HG03060 (cell line): ENCODE measurements at regions not wholly inside any gene's neighbourhood (a gene's known extent, or its start where the extent isn't known, plus 50 kb on each side); places are given as distances from the start of the nearest gene placed in this dataset.

Source experiments
- ATAC-seq: cut with Tn5 transposase; IDR thresholded peaks from one replicate; pipeline ENCODE4 v1.9.1; 2021; ENCODE audit warnings: low read depth, moderate number of reproducible peaks; ENCODE audit not compliant: unreplicated experiment

DNA sequence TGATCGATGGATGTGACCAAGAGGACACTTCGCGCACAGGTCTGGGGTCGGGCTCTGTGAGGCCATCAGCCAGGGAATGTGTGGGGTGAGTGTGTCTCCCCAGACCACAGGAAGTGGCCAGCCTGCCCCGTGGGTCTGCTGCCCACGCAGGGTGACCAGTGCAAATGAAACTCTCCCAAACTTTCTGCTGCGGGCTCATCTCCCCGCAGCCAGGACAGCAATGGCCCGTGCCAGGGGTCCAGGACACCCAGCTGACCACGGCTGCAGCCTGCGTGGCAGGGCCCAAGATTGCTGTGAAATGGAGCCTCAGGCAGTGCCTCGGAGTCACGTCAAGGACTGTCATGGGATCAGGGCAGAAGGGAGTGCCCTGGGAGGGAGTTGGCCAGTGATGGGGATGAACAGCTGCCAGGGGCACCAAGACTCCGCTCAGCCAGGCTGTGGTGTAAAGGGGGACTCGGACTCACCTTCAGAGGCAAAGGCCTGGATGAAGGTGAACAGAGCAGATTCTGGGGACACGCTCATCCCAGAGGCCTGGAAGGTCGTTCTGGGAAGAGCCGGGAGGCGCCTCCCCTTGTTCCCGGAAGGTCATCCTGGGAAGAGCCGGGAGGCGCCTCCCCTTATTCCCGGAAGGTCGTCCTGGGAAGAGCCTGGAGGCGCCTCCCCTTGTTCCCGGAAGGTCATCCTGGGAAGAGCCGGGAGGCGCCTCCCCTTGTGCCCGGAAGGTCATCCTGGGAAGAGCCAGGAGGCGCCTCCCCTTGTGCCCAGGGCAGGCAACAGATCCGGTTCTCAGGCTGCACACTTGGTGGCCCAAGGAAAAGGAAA is 252.6 kb downstream of the BRD1 start:
- ATAC-seq, result no peak

DNA sequence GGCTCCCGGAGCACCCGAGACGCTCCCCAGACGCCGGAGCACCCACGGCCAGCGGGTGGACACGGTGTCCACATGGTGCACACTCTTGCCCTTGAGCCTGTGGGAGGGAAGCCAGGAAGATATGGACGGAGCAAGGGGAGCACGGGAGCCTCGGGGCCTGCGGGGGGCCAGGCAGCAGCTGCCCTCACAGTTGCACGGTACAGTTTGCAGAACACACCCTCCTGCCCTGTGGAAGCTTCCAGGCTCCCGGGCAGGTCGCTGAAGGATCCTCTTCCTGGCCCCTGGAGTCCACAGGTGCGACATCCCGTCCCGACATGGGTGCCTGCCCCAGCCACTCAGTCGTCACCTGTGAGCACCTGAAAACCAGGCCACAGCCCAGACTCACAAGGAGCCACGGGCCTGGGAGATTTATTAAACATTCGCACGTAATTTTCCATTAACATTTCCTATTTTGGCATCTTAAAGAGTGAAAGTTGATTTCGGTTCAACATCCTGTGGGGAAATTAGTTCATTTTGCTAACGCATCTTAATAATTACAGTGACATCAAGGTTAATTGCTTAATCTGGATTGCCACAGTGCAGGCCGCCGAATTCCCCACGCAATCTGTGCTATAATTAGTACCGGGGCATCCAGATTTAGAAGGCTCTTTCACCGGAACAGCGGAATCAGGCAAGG is 253.3 kb downstream of the BRD1 start:
- no peak for ATAC-seq

GRCh38 chr22:49573109-49573765 is 254.4 kb downstream of the BRD1 start:
- no peak for ATAC-seq

- ATAC-seq, result no peak
Measured at GRCh38 chr22:49571326-49571725, 256.3 kb downstream of the BRD1 start.

- no peak for ATAC-seq
Measured at GRCh38 chr22:49570032-49570848, 257.4 kb downstream of the BRD1 start.

DNA sequence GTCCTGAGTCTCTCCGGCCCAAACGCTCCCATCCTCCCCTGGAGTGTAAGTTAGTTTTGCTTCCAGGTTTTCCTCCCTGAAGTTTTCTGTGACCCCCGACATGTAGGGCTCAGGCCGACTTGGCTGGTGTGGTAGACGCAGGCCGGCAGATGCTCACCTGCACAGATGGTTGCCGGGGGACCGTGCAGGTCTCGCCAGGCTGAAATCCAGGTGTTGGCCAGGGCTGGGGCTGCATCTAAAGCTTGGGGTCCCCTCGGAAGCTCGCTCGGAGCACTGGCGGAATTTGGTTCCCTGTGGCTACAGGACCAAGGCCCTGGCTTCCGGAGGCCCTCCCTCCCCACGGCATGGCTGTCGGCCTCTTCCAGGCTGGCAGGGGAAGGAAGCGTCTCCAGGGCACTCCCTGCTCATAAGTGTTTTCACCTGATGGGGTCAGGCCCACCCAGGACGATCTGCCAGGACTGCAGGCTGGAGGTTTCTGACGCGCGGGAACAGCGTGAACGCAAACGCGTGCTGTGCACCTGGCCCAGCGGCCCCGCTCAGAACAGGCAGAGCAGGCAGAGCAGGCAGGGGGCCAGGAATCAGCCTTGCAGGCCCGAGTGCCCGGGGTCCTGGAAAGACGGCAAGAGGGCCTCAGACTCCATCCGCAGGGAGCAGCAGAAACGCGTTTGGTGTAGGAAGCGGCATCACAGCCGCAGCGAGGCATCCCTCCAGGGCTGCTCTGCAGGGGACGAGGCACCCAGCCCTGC is 258.2 kb downstream of the BRD1 start:
- ATAC-seq, result no peak

GRCh38 chr22:49568751-49569285 is 258.9 kb downstream of the BRD1 start:
- no peak for ATAC-seq

- no peak for ATAC-seq
Measured at GRCh38 chr22:49567899-49568750, 259.5 kb downstream of the BRD1 start.

- no peak for ATAC-seq
Measured at GRCh38 chr22:49566693-49567092, 261.0 kb downstream of the BRD1 start.

DNA sequence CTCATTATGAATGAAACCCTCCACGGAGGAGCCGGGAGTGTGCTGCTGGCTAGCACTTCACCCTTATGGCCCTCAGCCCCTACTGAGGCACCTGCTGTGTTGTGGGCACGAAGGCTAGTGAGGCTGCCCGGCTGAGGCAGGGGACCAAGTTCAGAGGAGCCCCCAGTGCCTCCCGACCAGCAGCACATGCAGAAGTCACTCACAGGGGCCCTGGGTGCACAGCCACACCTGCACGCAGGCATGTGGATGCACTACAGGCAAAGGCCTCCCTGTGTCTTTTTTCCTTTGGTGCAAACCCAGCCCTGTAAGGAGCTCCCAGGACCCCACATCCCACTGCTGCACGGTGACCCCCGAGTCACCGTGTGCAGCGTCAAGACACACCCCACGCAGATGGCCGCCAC is 261.5 kb downstream of the BRD1 start:
- no peak for ATAC-seq

DNA sequence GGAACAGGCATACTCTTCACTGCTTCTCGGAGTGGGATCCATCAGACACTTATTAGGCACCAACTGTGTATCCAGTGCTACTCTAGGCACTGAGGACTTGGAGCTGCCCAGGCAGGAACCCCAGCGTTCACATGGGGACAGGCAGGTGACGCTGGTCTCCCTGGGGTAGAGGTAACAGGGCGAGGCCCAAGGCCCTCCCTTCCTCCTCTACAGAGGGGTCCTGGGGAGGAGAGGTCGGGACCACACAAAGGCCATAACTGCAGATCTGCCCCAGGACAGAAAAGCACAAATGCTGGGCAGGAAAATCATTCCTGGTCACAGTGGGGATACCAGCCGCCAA is 262.2 kb downstream of the BRD1 start:
- ATAC-seq, result no peak

- no peak for ATAC-seq
Measured at GRCh38 chr22:49564666-49565515, 262.8 kb downstream of the BRD1 start.

DNA sequence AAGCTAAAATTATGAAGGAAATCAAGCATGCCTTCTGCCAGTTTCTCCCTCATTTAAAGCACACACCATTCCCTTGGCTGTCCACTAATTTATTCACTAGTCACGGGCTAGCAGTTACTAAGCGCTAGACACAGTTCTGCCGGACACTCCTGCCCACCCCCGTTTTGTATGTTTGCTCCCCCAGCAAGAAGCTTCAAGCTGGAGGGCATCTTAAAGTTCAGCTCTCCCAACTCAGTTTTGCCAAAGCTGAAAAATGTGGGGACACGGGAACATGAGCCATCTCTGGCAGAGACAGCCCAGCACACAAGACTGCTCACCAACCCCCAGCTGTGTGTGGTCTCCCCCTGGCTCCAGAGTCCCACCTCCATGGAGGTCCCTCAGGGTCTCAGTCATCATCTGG is 263.6 kb downstream of the BRD1 start:
- ATAC-seq, result no peak

GRCh38 chr22:49562685-49563249 is 264.9 kb downstream of the BRD1 start:
- ATAC-seq, result no peak

DNA sequence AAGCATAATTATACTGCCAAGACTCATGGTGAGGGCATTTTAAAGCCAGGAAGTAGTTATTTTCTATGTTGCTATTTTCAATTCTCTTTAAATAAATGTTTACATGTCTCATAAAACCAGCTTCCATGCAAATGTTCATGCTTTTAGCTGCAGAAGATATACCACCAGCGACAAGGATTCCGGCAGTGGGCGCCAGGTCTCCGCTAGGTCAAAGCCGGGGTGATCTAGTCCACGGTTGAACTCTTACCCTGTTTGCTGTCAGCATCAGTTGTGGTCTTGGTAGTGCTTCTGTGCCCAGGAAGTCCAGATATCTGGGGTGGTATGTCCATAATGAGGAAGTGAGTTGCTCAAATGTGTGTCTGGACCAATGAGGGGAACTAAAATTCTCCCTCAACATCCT is 265.7 kb downstream of the BRD1 start:
- ATAC-seq, result no peak

GRCh38 chr22:49561338-49561737 is 266.3 kb downstream of the BRD1 start:
- no peak for ATAC-seq

DNA sequence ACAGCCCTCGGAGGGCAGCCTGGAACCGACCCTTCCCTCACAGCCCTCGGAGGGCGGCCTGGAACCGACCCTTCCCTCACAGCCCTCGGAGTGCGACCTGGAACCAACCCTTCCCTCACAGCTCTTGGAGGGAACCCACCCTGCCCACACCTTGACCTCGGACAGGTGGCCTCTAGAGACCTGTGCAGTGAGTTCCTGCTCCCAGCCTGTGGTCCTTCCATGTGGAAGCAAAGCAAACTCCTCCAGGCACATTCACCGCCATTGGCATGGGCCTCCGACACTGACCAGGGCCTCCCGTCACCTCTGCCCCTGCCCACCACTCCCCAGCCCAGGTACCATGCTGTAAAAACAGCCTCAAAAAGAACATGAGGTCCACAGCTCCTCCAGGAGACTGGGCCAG is 272.1 kb downstream of the BRD1 start:
- ATAC-seq, result no peak

- ATAC-seq, result no peak
Measured at GRCh38 chr22:49554741-49555140, 272.9 kb downstream of the BRD1 start.
